ENCODE measurements at regions not wholly inside any gene's neighbourhood (a gene's known extent, or its start where the extent isn't known, plus 50 kb on each side); places are given as distances from the start of the nearest gene placed in this dataset.

DNA sequence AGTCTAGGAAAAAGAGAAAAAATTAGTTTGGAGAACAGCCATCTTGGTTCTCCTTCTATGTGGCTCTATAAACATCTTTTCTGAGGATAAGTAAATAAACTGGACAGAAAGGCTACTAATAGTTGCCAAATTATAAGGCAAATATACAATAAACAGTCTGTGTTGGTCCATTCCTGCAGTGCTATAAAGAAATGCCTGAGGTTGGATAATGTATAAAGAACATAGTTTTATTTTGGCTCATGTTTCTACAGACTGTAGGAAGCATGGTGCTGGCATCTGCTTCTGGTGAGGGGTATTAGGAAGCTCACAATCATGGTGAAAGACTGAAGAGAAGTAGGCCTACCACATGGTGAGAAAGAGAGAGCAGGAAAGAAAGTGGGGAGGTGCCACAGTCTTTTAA, 209.7 kb downstream of the MACC1 start:
- no peak for DNase-seq (ENCODE audit: extremely low read depth, low read depth)
- TF ChIP-seq CTCF (IDR thresholded peaks at IDR 0.05; ENCODE audit: low read depth, low read length, missing control alignments), result no peak
- H3K4me3 ChIP-seq (replicated peaks; ENCODE audit: low read depth, low read length), result no peak overlapping the region

GRCh38 chr7:20005081-20005480, 212.1 kb downstream of the MACC1 start:
- no peak for DNase-seq (ENCODE audit: extremely low read depth, low read depth)
- no peak overlapping the region for H3K4me3 ChIP-seq (replicated peaks; ENCODE audit: low read depth, low read length)
- TF ChIP-seq CTCF (IDR thresholded peaks at IDR 0.05; ENCODE audit: low read depth, low read length, missing control alignments), result no peak

DNA sequence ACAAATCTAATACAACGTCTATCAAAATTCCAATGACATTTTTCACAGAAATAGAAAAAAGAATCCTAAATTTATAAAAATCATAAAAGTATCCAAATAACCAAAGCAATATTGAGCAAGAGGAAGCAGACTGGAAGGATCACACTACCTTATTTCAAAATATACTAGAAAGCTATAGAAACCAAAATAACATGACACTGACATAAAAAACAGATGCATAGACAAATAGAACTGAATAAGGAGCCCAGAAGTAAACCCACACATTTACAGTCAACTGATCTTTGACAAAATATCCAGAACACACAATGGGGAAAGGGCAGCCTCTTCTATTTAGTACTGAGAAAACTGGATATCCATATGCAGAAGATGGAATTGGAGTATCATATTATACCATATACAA, 217.5 kb downstream of the MACC1 start:
- no peak overlapping the region for H3K4me3 ChIP-seq (replicated peaks; ENCODE audit: low read depth, low read length)
- DNase-seq (ENCODE audit: extremely low read depth, low read depth), result no peak
- no peak for TF ChIP-seq CTCF (IDR thresholded peaks at IDR 0.05; ENCODE audit: low read depth, low read length, missing control alignments)

- DNase-seq (ENCODE audit: extremely low read depth, low read depth), result no peak
- H3K4me3 ChIP-seq (replicated peaks; ENCODE audit: low read depth, low read length), result no peak overlapping the region
- TF ChIP-seq CTCF (IDR thresholded peaks at IDR 0.05; ENCODE audit: low read depth, low read length, missing control alignments), result no peak
These were observed 218.5 kb upstream of the TMEM196 start for GRCh38 chr7:19991936-19992335.

- DNase-seq (ENCODE audit: extremely low read depth, low read depth), result no peak
- no peak overlapping the region for H3K4me3 ChIP-seq (replicated peaks; ENCODE audit: low read depth, low read length)
- TF ChIP-seq CTCF (IDR thresholded peaks at IDR 0.05; ENCODE audit: low read depth, low read length, missing control alignments), result no peak
These were observed 216.5 kb upstream of the TMEM196 start for GRCh38 chr7:19989906-19990305.

GRCh38 chr7:19988860-19989259, 215.4 kb upstream of the TMEM196 start:
- TF ChIP-seq CTCF (IDR thresholded peaks at IDR 0.05; ENCODE audit: low read depth, low read length, missing control alignments), result no peak
- no peak for DNase-seq (ENCODE audit: extremely low read depth, low read depth)

GRCh38 chr7:19984231-19984632, 210.8 kb upstream of the TMEM196 start:
- no peak overlapping the region for H3K4me3 ChIP-seq (replicated peaks; ENCODE audit: low read depth, low read length)
- no peak for DNase-seq (ENCODE audit: extremely low read depth, low read depth)
- TF ChIP-seq CTCF (IDR thresholded peaks at IDR 0.05; ENCODE audit: low read depth, low read length, missing control alignments), result no peak

More at GRCh38 chr7:19988860-19989259, 215.4 kb upstream of the TMEM196 start:
- no peak overlapping the region for H3K4me3 ChIP-seq (replicated peaks; ENCODE audit: low read depth, low read length)

All from HFF-Myc (cell line).